T-helper 1 cell treated with Interleukin-12 subunit alpha and Interleukin-12 subunit beta and Interleukin-4 antibody, amounts not matched to agents 30 ng/mL and 1 ng/mL, for 36 hours (primary cell): ENCODE measurements at regions not wholly inside any gene's neighbourhood (a gene's known extent, or its start where the extent isn't known, plus 50 kb on each side); places are given as distances from the start of the nearest gene placed in this dataset.

Source experiments
- intact Hi-C: fragments of 100-400 bp; cut with micrococcal nuclease; formaldehyde crosslinking; loops from one replicate; pipeline ENCODE4 v1.15.1; 2024

DNA sequence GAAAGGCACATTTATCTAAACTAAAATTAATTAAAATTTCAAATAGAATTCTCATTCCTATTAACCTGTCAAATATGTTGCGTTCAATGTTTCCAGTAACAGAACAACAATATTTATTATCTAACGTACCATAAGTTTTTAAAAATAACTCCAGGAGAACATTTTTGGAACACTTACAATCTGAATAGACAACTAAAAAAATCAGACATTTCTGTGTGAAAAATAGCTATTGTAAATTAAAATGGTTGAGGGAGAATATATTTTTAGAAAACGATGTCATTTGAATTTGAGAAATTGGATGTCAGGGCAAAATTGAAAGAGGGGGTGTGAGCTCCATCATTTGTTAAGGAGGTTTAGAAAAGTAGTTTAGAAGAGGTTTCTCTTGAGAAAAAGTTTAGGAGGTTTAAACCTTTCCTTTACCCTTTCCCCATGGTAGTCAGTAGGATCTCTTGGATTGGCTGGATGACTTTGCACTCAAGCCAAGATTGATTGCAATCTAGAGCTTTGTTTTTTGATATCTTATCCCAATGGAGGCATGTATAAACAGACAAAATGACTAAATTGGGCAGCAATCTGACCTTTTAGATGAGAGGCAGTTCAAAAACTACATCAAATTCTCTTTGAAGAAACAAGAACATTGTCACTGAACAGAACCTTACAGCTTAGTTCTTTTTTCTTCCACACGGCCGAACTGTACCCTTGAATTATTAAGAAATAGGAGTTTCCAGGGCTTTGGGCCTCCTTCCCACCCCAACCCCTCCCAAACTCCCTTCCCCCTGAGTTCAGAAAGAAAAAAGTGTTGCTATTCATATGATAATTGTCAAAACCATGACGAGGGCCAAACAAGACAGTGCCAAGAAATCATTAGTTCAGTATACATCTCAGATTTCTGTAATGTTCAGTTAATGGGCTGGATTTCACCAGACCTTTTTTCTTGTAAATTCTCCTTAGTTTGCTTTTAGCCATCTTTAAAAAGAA lies 79.7 kb upstream of the CDIN1 start:
- intact Hi-C loops: loop anchor here (5.0 kb wide), 2 partner anchors 972 to 1393 kb away; no protein-coding TSS in a partner anchor

DNA sequence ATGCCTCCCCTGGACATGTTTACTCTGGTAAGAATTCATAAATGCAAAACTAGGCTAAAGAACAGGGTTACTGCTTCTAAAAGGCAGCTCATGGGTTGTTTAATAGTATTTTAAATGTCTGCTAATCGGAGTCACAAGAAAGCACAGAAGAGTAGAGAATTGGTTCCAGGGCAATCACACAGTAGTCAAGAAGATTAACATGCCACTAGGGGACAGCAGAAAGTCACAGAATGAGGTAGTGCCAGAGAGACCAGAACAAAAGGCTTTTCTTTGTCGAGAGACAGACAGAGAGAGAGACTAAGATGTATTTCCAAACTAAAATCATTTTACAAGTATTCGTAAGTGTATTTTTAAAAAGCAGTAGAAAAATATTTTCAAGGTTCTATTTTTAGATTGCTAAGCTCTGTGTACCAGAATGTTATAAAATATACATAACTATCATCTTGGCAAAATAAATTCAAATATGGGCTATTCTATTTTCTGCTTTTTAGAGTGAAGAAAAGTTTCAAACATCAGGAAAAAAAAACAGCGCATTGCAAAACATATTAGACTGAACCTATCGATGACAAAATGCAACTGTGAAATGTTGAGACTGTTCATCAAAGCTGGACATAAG lies 78.3 kb upstream of the CDIN1 start:
- intact Hi-C loops: loop anchor here (1.0 to 5.0 kb wide), 3 partner anchors 633 to 1391 kb away; no protein-coding TSS in a partner anchor

DNA sequence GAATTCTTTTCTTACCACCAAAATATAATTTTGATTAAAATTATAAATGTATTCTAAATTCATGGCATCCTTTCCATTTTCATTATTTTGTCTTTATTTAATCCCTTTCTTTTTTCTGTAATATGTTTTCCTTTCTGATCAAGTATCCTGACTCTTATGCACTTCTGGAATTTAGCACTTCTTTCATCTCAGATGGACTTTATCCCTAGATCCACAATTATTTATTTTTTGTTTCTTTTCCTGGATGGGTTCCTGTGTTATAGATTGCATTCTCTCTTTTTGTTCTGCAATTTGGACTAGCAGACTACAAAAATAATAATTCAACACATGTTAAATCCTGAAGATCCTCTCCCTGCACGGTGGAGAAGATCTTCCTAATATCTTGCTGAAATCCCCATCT lies 76.9 kb upstream of the CDIN1 start:
- intact Hi-C loops: loop anchor here (5.0 kb wide), 2 partner anchors 975 to 1390 kb away; no protein-coding TSS in a partner anchor

DNA sequence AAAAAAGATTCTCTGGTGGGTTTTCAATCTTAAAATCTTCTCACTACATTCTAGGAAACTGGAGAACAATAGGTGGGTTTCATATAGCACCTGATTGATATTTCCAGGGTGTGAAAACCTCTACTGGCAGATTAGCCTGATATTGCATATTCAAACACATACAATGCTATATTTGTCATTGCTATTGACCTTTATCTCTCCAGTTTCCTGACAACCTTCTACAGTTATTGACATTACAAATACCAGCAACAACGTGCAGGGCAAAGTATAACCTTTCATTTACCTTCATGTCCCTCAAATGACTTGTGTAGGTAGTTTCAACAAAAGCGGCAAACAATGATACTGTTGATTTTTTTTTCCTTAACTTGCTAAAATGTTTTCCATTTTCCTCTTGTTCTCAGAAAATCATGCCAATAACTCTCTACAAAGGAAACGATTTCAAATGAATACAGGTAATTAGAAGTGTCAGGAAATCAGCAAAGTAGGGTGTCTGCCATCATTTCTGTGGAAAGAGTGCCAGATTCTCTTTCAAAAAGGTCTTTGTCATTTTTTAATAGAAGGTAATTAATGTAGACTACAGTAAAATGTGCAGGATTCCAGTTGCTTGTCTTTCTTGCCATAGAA lies 72.6 kb upstream of the CDIN1 start:
- intact Hi-C loops: no loop called here

DNA sequence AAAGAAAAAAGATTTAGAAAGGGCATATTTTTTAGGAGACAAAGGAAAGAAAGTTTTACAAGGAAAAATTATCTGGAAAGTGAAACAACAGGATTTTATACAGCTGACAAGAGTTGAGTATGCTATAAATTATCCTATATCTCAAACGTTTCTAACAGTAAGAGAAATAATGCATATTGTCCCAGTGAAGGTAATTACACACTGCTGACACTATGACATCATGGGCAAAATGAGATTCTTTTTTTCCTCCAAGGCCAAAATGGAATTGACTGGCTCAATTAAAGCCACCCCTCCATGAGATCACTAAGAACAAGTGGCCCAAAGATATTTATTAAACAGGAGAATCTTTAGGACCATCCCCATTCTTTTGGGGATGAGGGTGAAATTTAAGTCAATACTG lies 72.0 kb upstream of the CDIN1 start:
- intact Hi-C loops: no loop called here

DNA sequence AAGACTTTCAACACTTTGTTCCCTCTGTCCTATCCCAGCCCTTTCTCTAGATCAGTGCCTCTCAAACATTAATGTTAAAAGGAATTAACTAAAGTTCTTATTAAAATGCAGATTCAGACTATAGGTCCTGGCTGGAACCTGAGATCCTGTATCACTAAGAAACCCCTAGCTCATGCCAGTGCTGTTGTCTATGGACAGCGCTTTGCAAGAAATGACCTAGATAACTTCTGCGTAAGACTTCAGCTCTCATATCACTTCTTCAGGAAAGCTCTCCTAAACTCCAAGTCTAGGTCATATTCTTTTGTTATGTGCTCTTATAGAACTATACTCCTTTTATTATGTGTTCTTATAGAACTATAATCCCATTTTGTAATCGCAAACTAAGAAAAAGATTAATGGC lies 67.8 kb upstream of the CDIN1 start:
- intact Hi-C loops: no loop called here

DNA sequence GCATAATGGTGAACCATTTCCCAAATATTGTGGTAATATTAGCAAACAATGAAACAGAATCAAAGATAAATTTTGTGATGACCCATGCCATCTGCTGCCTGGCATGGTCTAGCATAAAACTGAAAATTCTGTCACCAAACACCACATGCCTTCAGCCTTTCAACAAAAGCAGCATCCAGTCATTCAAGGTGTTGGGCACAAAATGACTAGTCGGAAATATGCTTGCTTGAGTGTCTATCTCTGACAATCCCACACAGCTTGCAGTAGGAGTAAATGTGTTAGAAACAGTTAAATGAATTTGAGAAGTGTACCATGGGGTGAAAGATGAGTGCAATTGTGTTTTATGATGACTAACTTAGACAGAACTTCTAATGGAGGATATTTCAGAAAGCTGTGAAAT lies 61.7 kb upstream of the CDIN1 start:
- intact Hi-C loops: no loop called here

DNA sequence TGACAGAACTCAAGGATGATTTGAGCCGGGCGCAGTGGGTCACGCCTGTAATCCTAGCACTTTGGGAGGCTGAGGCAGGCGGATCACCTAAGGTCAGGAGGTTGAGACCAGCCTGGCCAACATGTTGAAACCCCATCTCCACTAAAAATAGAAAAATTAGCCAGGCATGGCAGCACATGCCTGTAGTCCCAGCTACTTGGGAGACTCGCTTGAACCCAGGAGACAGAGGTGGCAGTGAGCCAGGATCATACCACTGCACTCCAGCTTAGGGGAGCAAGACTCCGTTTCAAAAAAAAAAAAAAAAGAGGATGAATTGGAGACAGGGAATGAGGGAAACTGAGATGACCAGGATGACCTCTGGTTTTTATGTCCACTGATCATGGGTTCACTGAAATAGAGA lies 60.4 kb upstream of the CDIN1 start:
- intact Hi-C loops: no loop called here

DNA sequence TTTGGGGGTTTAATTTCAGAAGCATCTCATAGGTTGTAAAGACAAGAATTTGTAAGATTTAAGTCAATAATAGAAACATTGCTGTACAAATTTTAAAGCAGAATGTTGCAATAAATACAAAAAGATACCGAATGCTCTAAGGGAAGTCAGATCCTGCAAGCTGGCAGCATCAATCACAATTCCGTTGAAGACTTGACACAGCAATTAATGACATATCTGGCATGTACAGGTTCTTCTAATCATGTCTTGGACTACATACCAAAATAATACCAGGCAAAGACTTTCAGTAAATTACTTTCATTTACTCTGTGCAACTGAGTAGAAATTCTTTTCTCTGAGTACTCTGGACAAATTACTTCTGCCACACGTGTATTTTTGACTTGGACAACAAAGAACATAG lies 54.0 kb upstream of the CDIN1 start:
- intact Hi-C loops: no loop called here

DNA sequence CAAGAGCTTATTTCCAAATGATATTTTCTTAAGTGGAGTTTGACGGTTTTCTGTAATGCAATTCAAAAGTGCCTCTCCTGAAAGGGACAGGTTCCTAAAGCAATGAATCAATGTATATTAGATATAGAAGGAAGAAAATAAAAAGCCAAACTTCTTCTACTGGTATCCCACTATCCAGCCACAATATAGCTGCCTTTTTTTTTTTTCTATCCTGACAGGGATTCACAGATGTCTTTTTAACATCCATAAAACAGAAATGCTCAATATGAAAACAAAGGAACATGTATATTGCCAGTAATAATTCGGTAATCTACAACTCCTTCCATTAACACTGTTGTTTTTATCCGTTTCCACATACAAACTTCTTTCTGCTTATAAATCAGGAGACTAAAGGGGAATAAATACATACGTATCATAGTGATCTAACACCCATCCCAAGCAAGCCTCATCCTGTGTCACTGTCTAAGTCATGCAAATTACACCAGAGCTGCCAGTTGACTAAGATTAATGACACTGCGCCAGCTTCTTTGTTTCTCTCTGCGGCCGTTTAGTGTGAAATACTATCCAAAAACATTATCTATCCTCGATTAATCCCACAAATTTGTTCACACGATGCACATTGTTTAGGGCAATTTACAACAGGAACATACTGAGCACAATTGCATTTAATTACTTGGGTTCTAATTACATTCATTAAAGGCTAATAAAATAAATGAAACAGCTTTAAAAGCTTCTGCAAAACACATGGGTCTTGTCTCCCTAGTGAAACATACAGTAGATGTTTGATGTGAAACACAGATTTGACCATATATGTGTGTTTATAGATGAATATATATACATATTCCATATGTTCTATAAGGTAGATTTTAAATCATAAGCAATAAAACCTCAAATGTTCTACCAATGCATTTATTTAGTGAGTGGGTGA lies 51.9 kb upstream of the CDIN1 start:
- intact Hi-C loops: no loop called here

DNA sequence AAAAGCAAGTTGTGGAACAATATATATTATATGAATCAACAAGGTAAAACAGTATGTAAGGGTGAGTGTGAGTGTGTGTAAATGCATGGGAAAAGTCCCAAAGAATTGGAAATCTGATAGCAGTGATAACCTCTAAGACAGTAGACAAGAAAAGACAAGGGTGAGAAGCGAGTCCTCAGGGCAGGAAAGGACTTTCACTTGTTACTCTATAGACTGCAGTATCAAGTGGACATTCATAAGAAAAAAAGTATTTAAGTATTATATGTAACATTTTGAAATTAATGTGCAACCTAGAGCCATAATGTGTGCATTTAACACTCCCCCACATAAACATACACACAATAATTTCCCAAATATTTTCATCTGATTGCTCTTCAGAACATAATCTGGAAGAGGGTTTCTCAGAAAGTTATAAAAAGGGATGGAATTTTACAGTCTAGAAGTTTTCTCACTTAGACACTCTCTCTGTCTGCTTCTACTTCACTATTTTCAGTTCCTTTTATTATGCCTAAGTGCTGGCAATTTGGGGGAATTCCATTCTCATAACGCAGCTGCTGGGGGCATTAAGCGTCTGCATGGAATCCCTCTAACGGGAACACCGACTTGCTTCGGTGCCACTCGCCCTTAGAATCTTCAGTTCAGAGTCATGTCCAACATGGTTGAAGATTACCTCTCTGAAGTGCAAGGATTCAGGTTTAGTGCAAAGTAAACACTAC lies 50.0 kb upstream of the CDIN1 start:
- intact Hi-C loops: no loop called here
